IMR-90 (cell line): ENCODE measurements at regions not wholly inside any gene's neighbourhood (a gene's known extent, or its start where the extent isn't known, plus 50 kb on each side); places are given as distances from the start of the nearest gene placed in this dataset.

ENCODE experiments used
- ATAC-seq: fragments of 200-7000 bp; cut with Tn5 transposase; 2 replicates; pipeline ENCODE4 v1.9.1; 2020; ENCODE audit warnings: low read depth, mild to moderate bottlenecking, moderate library complexity
- BruUV-seq: library from RNA; stranded (reverse); fragments of 400-500 nt; replicated peaks from 2 replicates; lab custom pipeline; 2021; lab: Mats Ljungman, UMichigan
- CTCF ChIA-PET: fragments of 300-600 bp; formaldehyde crosslinking; extraction: SDS; loops from one replicate; lab custom pipeline; 2021; ENCODE audit warnings: antibody characterized with exemption; lab: Yijun Ruan, JAX
- POLR2A ChIA-PET: fragments of 300-600 bp; sonication (Branson Sonifier 250); formaldehyde crosslinking; loops from one replicate; lab custom pipeline; 2022; ENCODE audit warnings: antibody characterized with exemption; ENCODE audit not compliant: unreplicated experiment; lab: Charles Lee
- DNase-seq: peaks from one replicate; pipeline ENCODE4 v3.0.0; 2013
- H2AFZ ChIP-seq: replicated peaks from 2 replicates; pipeline ENCODE3; 2013; ENCODE audit warnings: low read length, mild to moderate bottlenecking; ENCODE audit not compliant: poor library complexity
- H2AK5ac ChIP-seq: 2 replicates; pipeline ENCODE4 v1.6.1; 2013; ENCODE audit warnings: low read depth, low read length, inconsistent platforms
- H2AK9ac ChIP-seq: replicated peaks from 2 replicates; pipeline ENCODE3; 2013; ENCODE audit warnings: mild to moderate bottlenecking, low read depth, low read length, moderate library complexity; ENCODE audit not compliant: poor library complexity
- H2BK120ac ChIP-seq: 2 replicates; pipeline ENCODE4 v1.6.1; 2013; ENCODE audit warnings: low read depth, low read length, inconsistent platforms
- H2BK15ac ChIP-seq: 3 replicates; pipeline ENCODE4 v1.6.1; 2013; ENCODE audit warnings: low read depth, low read length, inconsistent platforms
- H2BK20ac ChIP-seq: 2 replicates; pipeline ENCODE4 v1.6.1; 2013; ENCODE audit warnings: low read depth, mild to moderate bottlenecking, inconsistent platforms, low read length, moderate library complexity
- H2BK5ac ChIP-seq: 2 replicates; pipeline ENCODE4 v1.6.1; 2013; ENCODE audit warnings: mild to moderate bottlenecking, low read depth, low read length, inconsistent platforms; ENCODE audit not compliant: poor library complexity, severe bottlenecking
- H3K14ac ChIP-seq: replicated peaks from 2 replicates; pipeline ENCODE4 v1.6.1; 2013; ENCODE audit warnings: low read depth, low read length, inconsistent platforms
- H3K18ac ChIP-seq: 2 replicates; pipeline ENCODE4 v1.6.1; 2013; ENCODE audit warnings: low read depth, low read length, control low read depth
- H3K23ac ChIP-seq: 2 replicates; pipeline ENCODE4 v1.6.1; 2013; ENCODE audit warnings: low read depth, low read length, inconsistent platforms
- H3K27ac ChIP-seq: 2 replicates; pipeline ENCODE4 v1.5.1; 2013; ENCODE audit warnings: mild to moderate bottlenecking, control low read depth, low read length; ENCODE audit not compliant: insufficient read depth
- H3K27me3 ChIP-seq: 2 replicates; pipeline ENCODE4 v1.6.1; 2013; ENCODE audit warnings: low read length; ENCODE audit not compliant: control insufficient read depth, insufficient read depth
- H3K36me3 ChIP-seq: 2 replicates; pipeline ENCODE4 v1.6.1; 2013; ENCODE audit warnings: low read length, mixed read lengths; ENCODE audit not compliant: control insufficient read depth, insufficient read depth
- H3K4ac ChIP-seq: 2 replicates; pipeline ENCODE4 v1.6.1; 2013; ENCODE audit warnings: low read depth, low read length, inconsistent platforms
- H3K4me1 ChIP-seq: 2 replicates; pipeline ENCODE4 v1.6.1; 2013; ENCODE audit warnings: low read length, mixed read lengths; ENCODE audit not compliant: control insufficient read depth, insufficient read depth
- H3K4me2 ChIP-seq: 2 replicates; pipeline ENCODE4 v1.6.1; 2013; ENCODE audit warnings: low read depth, mild to moderate bottlenecking, control low read depth, low read length, moderate library complexity
- H3K4me3 ChIP-seq: 2 replicates; pipeline ENCODE4 v1.5.1; 2013; ENCODE audit warnings: low read depth, mild to moderate bottlenecking, control low read depth, low read length, moderate library complexity; ENCODE audit not compliant: insufficient read depth
- H3K56ac ChIP-seq: 2 replicates; pipeline ENCODE4 v1.6.1; 2013; ENCODE audit warnings: low read length, inconsistent platforms; ENCODE audit not compliant: insufficient read depth; ENCODE audit errors: extremely low read depth
- H3K79me1 ChIP-seq, 2 experiments: 2 replicates each; pipeline ENCODE4 v1.6.1; 2013; ENCODE audit warnings: low read length in 2 of 2, inconsistent platforms in 1 of 2, low read depth in 1 of 2
- H3K9ac ChIP-seq: 2 replicates; pipeline ENCODE4 v1.6.1; 2013; ENCODE audit warnings: low read depth, low read length, control low read depth
- H3K9me1 ChIP-seq: 2 replicates; pipeline ENCODE4 v1.6.1; 2013; ENCODE audit warnings: low read length, inconsistent platforms; ENCODE audit not compliant: insufficient read depth
- H3K9me3 ChIP-seq: 2 replicates; pipeline ENCODE4 v1.6.1; 2013; ENCODE audit warnings: low read length; ENCODE audit not compliant: control insufficient read depth, insufficient read depth
- H4K20me1 ChIP-seq: 2 replicates; pipeline ENCODE4 v1.6.1; 2013; ENCODE audit warnings: low read length, inconsistent platforms; ENCODE audit not compliant: insufficient read depth
- H4K5ac ChIP-seq: 2 replicates; pipeline ENCODE4 v1.6.1; 2013; ENCODE audit warnings: mild to moderate bottlenecking, low read depth, low read length, control low read depth
- H4K8ac ChIP-seq, 2 experiments: 2 replicates each; pipeline ENCODE4 v1.6.1; 2013; ENCODE audit warnings: low read depth in 2 of 2, low read length in 2 of 2, control low read depth in 1 of 2, inconsistent platforms in 1 of 2
- H4K91ac ChIP-seq: 2 replicates; pipeline ENCODE4 v1.6.1; 2013; ENCODE audit warnings: low read depth, low read length, inconsistent platforms; ENCODE audit not compliant: insufficient read depth
- BHLHE40 ChIP-seq: fragments of 150-350 bp; IDR thresholded peaks from 2 replicates; pipeline ENCODE4 v1.6.1; 2016; ENCODE audit warnings: mild to moderate bottlenecking, low read depth, low read length
- CTCF ChIP-seq: conservative IDR thresholded peaks from 2 replicates; pipeline ENCODE4 v1.5.1; 2012; ENCODE audit warnings: mild to moderate bottlenecking, low read depth, low read length, improper control_type of control experiment
- ELK1 ChIP-seq: fragments of 150-350 bp; IDR thresholded peaks from 2 replicates; pipeline ENCODE4 v1.6.1; 2016; ENCODE audit warnings: low read depth, mild to moderate bottlenecking, low read length, moderate library complexity, borderline replicate concordance
- FOS ChIP-seq: fragments of 150-350 bp; IDR thresholded peaks from 2 replicates; pipeline ENCODE4 v1.6.1; 2016; ENCODE audit warnings: low read depth, low read length
- MAFK ChIP-seq: IDR thresholded peaks from 2 replicates; pipeline ENCODE4 v1.6.1; 2012; ENCODE audit warnings: low read depth, low read length, improper control_type of control experiment
- MXI1 ChIP-seq: IDR thresholded peaks from 2 replicates; pipeline ENCODE4 v1.6.1; 2012; ENCODE audit warnings: low read depth, mild to moderate bottlenecking, low read length, moderate library complexity, borderline replicate concordance
- POLR2A ChIP-seq: IDR thresholded peaks from 2 replicates; pipeline ENCODE4 v1.6.1; 2012; ENCODE audit warnings: mild to moderate bottlenecking, low read depth, low read length
- RAD21 ChIP-seq: IDR thresholded peaks from 2 replicates; pipeline ENCODE4 v1.6.1; 2012; ENCODE audit warnings: low read length, improper control_type of control experiment
- SMC3 ChIP-seq: fragments of 150-350 bp; IDR thresholded peaks from 2 replicates; pipeline ENCODE4 v1.6.1; 2016; ENCODE audit warnings: low read depth, mild to moderate bottlenecking, antibody characterized with exemption, low read length, moderate library complexity
- WGBS, 2 experiments: methylation state at CpG; one replicate each; pipeline versions ENCODE4 v1.1.5 to v1.1.7; 2013; ENCODE audit warnings: missing lambda C conversion rate in 2 of 2; ENCODE audit not compliant: insufficient read length in 1 of 2; ENCODE audit errors: extremely low coverage in 2 of 2; 5-methylcytosine and 5-hydroxymethylcytosine counted together
- dilution Hi-C: fragments of 300-500 bp; cut with HindIII; formaldehyde crosslinking; loops from one replicate; pipeline ENCODE4 v1.14.3; 2018; ENCODE audit warnings: low sequenced_read_pairs; ENCODE audit not compliant: unreplicated experiment
- in situ Hi-C: fragments of 300-500 bp; cut with MboI; formaldehyde crosslinking; loops from 3 replicates; pipeline ENCODE4 v1.14.3; 2019; ENCODE audit warnings: low sequenced_read_pairs, inconsistent platforms, mixed read lengths
- intact Hi-C: fragments of 100-400 bp; cut with micrococcal nuclease; formaldehyde crosslinking; loops from 2 replicates; pipeline ENCODE4 v1.10.0; 2022
- TF ChIP-seq, protein P1 (sequence below): fragments of 150-350 bp; IDR thresholded peaks from 2 replicates; pipeline ENCODE4 v1.6.1; 2017; ENCODE audit warnings: mild to moderate bottlenecking, antibody characterized with exemption, low read length, low read depth

GRCh38 chr10:30531751-30532530, 97.6 kb downstream of the LYZL2 start (continued):
- TF ChIP-seq, protein P1, sequence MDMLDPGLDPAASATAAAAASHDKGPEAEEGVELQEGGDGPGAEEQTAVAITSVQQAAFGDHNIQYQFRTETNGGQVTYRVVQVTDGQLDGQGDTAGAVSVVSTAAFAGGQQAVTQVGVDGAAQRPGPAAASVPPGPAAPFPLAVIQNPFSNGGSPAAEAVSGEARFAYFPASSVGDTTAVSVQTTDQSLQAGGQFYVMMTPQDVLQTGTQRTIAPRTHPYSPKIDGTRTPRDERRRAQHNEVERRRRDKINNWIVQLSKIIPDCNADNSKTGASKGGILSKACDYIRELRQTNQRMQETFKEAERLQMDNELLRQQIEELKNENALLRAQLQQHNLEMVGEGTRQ, result no peak

DNA sequence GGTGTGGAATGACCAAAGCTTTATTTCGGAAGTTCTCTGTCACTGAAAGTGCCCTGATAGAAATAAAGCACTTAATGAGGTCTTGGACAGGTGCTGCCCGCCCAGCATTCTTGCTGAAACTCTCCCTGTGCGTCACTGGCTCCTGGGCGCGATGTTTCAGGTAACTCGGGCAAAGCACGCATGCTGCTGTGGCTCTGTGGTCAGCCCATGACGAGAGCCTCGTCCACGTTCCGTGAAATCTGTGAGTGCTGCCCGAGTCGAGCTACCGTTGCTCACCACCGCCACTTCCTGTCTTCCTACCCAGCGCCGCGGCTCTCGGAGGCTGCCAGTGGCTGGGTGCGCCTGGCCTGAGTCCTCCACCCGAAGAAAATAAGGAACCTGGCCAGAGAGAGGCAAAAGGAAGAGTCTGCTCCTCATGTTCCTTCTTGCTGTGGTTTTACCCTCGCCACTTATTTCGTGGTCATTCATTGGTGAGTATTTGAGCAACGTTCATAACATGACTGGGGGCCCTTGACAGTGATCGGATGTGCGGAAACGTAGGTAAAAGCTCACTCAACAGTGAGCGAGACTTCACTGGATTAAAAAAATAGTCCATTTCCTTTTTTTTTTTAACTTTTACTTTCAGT, 95.5 kb downstream of the MAP3K8 start:
- no peak overlapping the region for H3K18ac ChIP-seq
- H3K79me1 ChIP-seq, result no peaks in the 10 kb centered on the region
- no peak overlapping the region for H3K4ac ChIP-seq
- no peak overlapping the region for H3K14ac ChIP-seq
- intact Hi-C loops (no loop called here), in situ Hi-C loops (no loop called here), dilution Hi-C loops (no loop called here)
- H3K9me3 ChIP-seq, result no peaks in the 10 kb centered on the region
- no peak overlapping the region for H2AFZ ChIP-seq
- no peak overlapping the region for H2BK120ac ChIP-seq
- H2AK9ac ChIP-seq, result no peak overlapping the region
- peaks cover 4% of the 10 kb centered on the region; the same call in 1 of the 2 replicates for H3K27me3 ChIP-seq
- POLR2A ChIA-PET, result no interaction called here
- WGBS, 2 experiments, result 86% methylated on average over 8 of the region's 28 CpGs; no CpG with 5 or more reads in 1 of the 2 experiments
- no peak overlapping the region for H2BK20ac ChIP-seq
- H3K36me3 ChIP-seq, result no peaks in the 10 kb centered on the region
- H3K23ac ChIP-seq, result no peak overlapping the region
- H2AK5ac ChIP-seq, result no peak overlapping the region
- H3K4me3 ChIP-seq, result no peak overlapping the region
- no TSS peak for BruUV-seq
- no peaks in the 10 kb centered on the region for H3K9me1 ChIP-seq
- H4K91ac ChIP-seq, result no peak overlapping the region
- no peaks in the 10 kb centered on the region for H3K4me1 ChIP-seq
- CTCF ChIA-PET, result interaction anchor here (1.7 kb wide), 1 partner anchor 115 kb away, joined by 5 read pairs; no protein-coding TSS in a partner anchor
- no peak overlapping the region for H3K4me2 ChIP-seq
- no peak overlapping the region for H3K27ac ChIP-seq
- no peak overlapping the region for H2BK5ac ChIP-seq
- no peak overlapping the region for H3K9ac ChIP-seq
- H4K8ac ChIP-seq, result no peak overlapping the region
- no peak overlapping the region for H4K5ac ChIP-seq
- H4K20me1 ChIP-seq, result no peaks in the 10 kb centered on the region
- no peak for DNase-seq
- ATAC-seq, result no peak
- H3K56ac ChIP-seq, result no peak overlapping the region
- H2BK15ac ChIP-seq, result no peak overlapping the region
- TF ChIP-seq BHLHE40, result no peak
- TF ChIP-seq FOS, result no peak
- TF ChIP-seq MXI1, result no peak
- no peak for TF ChIP-seq RAD21
- TF ChIP-seq CTCF, result no peak
- TF ChIP-seq, protein P1, result no peak
- TF ChIP-seq POLR2A, result no peak
- TF ChIP-seq MAFK, result no peak
- no peak for TF ChIP-seq ELK1
- TF ChIP-seq SMC3, result no peak
